Activated T-cell treated with anti-CD3 and anti-CD28 coated beads for 4 hours (primary cell): ENCODE measurements at regions not wholly inside any gene's neighbourhood (a gene's known extent, or its start where the extent isn't known, plus 50 kb on each side); places are given as distances from the start of the nearest gene placed in this dataset.
"Not testable (repeated sequence)": the region's sequence is repeated elsewhere in the genome, so short reads cannot be mapped to it uniquely, and the experiment has no call there.

Source experiments
- DNase-seq: peaks from one replicate; pipeline ENCODE4 v3.0.0-alpha.2; 2020

- DNase-seq = no peak
Measured at GRCh38 chr6:15897063-15897876, 231.6 kb upstream of the MYLIP start.

DNA sequence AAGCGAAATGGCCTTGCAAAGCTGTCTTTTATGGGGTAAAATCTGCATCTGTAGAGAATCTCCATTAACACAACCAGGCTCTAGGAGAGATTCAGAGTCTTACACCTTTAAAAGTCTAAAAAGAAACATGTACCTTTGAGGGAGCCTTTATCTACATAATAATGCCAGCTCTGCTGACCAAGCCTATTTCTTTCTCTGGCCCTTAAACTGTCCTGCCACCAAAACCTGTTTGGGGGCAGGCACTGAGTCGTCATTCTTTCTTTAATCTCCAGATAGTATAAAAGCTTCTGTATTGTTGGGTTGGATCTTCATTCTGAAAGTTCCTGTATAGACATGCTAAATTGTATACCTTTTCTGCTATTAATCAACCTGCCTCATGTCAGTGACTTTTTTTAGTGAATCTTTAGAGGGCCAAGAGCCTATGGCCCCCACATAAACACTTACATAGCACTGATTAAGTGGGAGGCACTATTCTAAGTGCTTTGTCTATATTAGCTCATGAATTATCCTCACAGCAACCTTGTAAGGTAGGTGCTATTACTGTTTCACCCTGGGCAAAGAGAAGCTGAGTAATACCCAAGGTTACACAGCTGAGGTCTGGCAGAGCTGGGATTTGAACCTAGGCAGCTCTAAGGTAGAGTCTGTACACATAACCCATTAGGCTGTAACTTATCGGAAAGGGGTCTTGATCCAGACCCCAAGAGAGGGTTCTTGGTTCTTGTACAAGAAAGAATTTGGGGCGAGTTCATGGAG, 232.3 kb upstream of the DTNBP1 start:
- DNase-seq = no peak

DNA sequence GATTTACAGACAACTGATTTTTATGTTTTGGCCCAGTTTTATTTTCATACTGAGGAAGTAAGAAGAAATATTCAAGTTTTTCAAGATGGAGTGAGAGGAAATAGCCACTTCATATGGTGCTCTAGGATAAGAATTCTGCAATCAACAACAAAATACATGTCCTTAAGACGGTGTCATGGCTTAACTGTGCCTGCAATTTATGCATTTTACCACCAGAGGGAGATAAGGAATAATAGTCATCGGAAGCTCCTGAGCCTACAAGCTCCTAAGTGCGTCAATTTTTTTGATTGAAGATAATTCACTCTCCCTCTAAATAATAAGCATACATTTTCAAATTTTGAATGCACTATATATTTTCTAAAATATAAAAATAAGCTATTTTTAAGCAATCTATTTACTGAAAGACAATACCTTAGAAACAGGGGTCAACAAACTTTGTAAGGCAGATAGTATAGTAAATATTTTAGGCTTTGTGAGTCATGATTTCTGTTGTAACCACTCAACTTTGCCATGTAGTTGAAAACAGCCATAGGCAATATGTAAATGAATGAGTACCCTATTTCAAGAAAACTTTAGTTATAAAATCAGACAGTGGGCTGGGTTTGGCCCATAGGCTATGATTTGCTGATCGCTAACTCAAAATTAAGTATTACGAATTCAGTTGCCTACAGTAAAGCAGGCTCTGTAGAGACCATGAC, 230.9 kb upstream of the DTNBP1 start:
- DNase-seq = no peak

GRCh38 chr6:15892369-15892768, 229.5 kb upstream of the DTNBP1 start:
- no peak for DNase-seq

- no peak for DNase-seq
Measured at GRCh38 chr6:15888798-15889772, 226.3 kb upstream of the DTNBP1 start.

GRCh38 chr6:15887491-15888461, 224.9 kb upstream of the DTNBP1 start:
- DNase-seq = no peak

DNA sequence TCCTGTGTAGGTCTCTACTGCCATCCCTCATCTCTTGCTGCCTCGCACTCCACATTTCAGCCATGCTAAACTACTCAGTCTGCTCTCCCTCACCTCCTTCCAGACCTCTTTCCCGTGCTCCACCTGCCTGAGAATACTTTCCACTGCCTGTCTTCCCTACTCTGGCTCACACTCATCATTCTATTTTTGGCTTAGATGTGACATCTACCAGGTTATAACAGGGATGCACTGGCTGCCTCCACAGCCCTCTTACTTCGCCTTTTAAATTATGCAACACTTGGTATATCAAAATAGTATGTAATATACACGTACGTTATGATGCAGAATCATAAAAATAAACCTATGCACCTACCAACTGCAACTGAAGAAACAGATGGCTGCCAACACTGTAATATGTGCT, 222.8 kb upstream of the DTNBP1 start:
- no peak for DNase-seq

GRCh38 chr6:15883593-15883992, 220.8 kb upstream of the DTNBP1 start:
- not testable (repeated sequence) for DNase-seq

- DNase-seq = no peak
Measured at GRCh38 chr6:15882915-15883314, 220.1 kb upstream of the DTNBP1 start.

DNA sequence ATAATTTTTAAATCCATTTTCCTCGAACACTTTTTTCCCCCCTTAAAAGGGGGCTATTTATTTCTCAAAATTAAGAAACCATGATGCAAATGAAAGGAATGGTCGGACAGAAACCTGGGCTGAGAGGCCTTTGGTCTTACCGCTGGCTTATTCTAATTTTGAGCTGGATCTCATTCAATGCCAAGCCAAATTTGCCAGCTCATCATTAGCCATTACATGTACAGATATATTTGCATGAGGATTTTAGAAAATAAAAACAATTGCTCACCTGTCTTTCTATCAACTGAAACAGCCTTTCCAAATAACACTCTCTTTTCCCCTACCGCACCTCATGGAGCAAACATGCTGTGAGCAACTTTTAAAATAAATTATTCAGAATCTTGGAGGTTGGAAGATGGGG, 219.5 kb upstream of the DTNBP1 start:
- no peak for DNase-seq

- no peak for DNase-seq
Measured at GRCh38 chr6:15881150-15881549, 218.3 kb upstream of the DTNBP1 start.

- DNase-seq = no peak
Measured at GRCh38 chr6:15880262-15880973, 217.6 kb upstream of the DTNBP1 start.

DNA sequence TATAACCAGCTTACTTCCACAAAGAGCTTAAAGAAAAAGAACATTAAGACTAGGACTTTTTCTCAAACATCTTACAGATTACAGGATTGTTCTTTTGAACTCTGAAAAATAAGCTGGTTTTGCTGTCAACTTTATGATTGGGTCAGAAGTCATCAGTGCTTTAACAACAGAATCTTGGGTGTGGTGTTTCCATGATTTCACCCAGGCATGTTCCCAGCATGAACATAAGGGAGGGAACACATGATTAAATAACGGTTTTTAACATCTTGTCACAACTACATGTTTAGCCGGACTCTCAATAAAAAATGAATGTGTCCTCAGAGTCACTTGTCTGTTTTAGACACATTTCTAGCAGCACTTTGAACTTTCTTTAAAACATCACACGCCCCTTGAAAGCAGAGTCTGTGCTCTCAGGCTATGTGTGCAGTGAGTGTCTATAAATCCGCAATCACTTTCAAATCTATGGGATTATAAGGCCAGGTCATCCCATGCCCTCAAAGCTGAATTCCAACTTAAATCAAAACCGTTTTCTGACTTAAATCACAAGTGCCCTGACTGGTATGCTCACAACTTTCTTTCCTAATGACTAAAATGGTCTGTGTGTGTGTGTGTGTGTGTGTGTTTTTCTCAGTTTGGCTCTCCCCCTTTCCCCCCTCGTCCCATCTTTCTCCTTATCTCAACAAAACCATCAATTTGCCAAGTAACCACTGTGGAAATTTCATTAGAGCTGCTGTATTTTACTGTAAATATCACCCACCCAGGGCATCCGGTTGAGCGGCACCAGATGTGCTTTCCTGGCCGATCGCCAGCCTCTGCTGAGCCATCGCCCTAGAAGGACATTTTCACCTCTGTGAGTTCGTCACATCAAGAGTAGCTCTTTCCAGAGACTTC, 216.8 kb upstream of the DTNBP1 start:
- DNase-seq = peak; percentile 5

- no peak for DNase-seq
Measured at GRCh38 chr6:15877231-15877630, 214.4 kb upstream of the DTNBP1 start.

- no peak for DNase-seq
Measured at GRCh38 chr6:15876406-15876805, 213.6 kb upstream of the DTNBP1 start.

DNA sequence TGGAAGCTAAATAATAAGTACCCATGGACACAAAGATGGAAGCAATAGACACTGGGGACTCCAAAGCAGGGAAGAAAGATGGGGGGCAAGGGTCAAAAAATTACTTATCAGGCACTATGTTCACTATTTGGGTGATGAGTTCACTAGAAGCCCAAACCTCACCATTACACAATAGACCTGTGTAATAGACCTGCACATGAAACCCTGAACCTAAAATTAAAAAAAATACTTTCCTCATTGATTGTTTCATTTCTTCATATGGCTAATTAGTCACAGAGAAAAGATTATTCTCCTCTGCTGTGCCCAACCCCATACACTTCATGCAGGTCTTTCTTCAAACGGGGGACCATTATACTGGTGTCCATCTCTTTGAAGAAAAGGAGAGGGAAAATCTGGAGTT, 213.0 kb upstream of the DTNBP1 start:
- no peak for DNase-seq

GRCh38 chr6:15874821-15875220, 212.0 kb upstream of the DTNBP1 start:
- no peak for DNase-seq

DNA sequence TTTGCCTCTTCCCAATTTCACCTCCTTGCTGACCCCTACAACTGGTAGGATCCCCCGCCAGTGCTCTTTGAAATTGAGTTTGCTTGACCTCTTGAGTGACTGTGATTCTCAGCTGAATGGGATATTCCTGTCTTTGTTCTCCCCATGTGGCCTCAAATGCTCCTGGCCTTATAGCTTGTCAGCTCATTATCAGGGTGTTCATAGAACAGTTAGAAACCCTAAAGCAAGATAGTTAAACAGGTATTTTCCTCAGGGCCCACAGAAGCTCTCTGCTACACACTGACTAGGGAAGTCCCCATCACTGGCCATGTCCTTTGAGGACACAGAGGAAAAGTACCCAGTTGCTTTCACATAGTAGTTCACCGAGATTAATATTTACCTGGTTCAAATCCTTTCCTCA, 211.5 kb upstream of the DTNBP1 start:
- no peak for DNase-seq
